ENCODE measurements at regions not wholly inside any gene's neighbourhood (a gene's known extent, or its start where the extent isn't known, plus 50 kb on each side); places are given as distances from the start of the nearest gene placed in this dataset.
"Not testable (repeated sequence)": the region's sequence is repeated elsewhere in the genome, so short reads cannot be mapped to it uniquely, and the experiment has no call there.

DNA sequence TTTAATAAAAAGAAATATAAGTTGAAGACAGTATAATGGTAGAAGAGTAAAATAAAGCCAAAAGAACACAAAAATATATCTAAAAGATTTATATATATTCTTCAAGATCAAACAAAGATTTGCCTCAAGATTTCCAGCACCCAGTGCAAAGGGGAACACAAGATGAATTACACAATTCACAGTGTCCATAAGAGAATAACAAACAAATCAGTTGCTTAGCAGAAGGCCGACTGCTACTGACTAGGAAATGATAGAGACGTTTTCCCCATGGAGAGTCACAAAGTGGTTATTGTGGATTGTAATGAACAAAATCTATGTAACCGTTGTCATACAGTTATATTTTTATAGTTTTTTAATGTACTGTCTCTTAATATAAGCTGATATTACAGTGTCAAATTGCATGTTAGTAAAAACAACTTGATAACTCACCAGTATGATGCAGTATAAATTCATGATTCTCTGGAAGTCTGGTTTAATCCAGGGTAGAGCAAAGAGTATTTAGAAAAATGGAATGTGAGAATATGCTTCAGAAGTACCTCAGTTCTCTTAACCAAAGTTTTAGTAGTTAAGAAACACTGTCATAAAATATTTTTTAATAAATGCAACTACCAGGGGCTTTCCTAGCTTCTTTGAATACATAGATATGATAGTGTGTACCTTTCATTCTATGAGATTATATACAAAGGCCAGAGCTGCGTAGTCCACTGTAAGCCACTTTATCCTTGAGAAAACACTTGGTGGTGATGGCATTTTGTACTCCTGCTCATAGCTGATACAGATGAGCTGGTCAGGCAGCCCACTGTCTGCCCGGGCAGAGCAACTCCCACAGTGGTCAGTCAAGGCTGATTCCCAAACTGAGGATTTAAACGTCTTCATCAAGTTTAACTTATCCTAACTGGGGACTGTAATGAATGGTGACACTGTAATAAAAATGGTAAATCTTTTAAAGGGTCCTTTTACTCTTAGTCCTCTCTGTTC lies 180.5 kb upstream of the DTNA start:
- DNase-seq (ENCODE audit: low spot score), result no peak

DNA sequence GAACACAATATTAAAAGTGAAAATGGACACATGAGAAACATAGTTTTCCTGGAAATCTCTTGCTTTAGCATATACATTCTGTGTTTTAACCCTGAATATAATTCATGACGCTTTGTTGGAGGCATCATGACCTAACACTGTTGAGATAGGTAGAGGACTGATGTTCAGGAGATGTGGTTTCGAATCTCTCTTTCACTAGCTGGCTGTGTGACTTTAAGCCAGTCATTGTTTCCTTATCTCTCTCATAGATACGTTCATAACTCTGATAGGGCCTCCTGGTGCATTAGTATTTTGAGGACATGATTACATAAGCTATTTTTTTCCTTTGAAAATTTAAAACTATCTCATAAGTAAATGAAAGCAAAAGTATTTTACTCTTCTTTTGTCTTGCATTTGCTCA lies 179.0 kb upstream of the DTNA start:
- DNase-seq (ENCODE audit: low spot score), result no peak

DNA sequence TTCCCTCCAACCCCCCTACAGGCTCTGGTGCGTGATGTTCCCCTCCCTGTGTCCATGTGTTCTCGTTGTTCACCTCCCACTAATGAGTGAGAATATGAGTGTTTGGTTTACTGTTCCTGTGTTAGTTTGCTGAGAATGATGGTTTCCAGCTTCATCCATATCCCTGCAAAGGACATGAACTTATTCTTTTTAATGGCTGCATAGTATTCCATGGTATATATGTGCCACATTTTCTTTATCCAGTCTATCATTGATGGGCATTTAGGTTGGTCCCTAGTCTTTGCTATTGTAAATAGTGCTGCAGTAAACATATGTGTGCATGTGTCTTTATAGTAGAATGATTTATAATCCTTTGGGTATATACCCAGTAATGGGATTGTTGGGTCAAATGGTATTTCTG lies 175.5 kb upstream of the DTNA start:
- not testable (repeated sequence) for DNase-seq (ENCODE audit: low spot score)

DNA sequence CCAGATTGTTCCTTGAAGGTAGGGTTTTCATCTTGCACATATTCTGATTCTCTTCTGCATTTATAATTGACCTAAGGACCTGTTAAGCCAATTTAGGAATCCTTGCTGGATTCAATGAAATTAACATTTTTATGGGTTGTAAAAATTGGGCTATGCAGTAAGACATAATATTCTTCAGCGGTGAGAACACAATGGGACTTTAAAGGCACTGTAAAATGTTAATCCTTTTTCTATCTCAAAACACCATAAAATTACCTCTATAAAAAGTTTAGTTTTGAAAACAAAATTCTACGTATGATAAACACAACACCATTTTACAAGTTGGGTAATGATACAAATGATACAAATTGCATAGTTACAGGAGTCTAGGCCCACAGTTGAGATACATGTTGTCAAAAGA lies 169.2 kb upstream of the DTNA start:
- DNase-seq (ENCODE audit: low spot score), result no peak

DNA sequence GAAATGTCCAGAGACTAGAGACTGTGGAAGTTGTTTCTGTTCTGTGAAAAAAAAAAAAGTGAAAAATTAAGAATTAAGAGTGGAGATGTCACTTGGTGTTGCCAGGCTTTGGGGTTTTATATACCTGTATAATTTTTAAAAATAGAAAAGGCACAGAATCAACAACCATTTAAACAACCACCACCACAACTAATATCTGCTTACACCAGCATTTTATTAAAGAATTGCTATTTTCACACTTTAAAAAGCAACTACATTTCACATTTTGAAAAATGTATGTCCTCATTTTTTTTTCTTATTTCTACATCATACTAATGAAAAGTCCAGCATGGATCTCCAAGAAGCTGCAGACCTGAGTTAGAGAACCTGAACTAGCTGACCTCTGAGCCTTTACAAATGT lies 167.5 kb upstream of the DTNA start:
- no peak for DNase-seq (ENCODE audit: low spot score)

DNA sequence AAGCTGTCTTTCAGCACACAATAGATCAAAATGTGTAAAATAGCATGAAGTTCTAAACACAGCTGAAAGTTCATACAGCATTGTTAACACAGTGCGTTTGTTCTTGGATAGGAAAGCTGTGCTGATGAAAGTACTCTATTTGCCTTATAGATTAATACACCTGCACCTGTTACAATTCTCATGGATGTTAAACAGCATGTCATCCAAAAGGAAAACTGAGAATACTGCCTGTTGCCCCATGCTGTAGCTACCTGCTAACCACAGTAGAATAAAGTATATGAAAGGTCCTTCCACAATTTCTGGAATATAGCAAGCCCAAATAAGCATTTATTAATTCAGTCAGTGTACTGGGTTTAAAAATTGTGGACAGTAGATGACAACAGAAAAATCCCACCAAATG lies 166.7 kb upstream of the DTNA start:
- no peak for DNase-seq (ENCODE audit: low spot score)

DNA sequence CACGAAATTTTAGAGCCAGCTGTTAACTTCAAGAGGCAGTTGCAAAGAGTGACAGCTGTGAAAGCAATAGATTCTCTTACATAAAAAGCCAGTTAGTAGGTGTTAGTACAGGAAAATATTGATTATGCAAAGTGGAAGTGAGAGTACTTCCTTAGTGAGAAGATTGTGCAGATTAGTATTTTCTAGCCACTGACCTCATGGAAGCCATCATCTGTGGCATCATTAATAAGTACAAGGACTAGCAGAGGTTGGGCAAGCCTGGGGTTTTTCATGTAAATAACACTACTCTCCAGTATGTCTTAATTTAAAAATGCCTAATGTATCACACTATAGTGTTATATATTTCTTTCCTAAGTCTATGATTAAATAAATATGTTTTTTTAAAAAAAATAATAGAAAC lies 166.2 kb upstream of the DTNA start:
- no peak for DNase-seq (ENCODE audit: low spot score)

DNA sequence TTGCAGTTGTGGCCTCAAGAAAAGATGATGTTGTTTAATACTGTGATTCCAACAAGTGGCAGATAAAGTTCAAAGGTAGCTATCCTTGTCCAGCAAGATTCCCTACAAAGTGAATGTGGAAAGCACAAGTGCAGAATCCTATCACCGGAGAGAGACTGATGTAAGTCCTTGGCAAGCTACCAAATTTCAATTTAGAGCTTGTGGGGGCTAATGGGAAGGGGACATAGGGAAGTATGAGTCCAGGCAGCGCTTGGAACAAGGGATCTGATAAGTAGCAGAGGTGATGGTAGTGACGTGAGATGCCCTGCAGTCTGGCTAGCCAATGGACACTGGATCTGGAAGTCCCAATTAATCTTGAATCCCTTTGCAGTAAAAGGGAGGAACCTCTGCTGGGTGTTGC lies 165.2 kb upstream of the DTNA start:
- DNase-seq (ENCODE audit: low spot score), result no peak

DNA sequence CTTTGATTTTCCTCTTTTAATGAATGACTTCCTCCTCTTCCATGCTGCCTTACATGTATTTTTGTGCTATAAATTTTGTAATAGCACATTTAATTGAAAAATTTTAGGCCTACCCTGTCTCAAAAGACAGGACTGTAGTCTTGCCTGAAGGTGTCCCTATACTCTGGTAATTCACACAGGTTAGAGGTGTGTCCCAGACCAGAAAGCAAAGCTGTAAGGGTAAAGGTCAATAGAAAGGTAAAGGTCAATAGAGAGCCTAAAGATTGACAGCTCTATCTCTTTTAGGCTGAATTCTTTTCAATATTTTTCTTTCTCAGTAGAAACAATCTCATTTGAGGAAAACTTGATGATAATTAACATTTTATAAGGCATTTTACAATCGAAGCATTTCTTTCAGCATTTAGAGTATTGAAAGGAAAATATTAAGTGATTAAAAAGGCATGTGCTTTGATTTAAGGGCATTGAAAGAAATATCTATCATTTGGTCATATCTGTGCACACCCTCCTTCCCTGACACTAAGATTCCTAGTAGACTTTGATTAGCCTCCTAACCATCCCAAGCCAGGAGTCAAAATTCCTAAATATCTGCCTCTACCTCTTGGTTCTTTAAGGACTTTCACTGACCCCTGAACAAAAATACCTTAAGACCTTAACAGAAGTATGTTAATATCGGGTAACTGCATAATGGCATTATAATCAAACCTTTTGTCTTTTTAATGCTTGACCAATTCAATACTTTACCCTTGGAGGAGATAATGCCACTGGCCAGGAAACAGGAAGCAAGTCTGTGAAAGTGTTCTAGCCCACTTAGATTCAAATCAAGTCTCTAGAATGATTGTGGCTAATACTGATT lies 161.8 kb upstream of the DTNA start:
- DNase-seq (ENCODE audit: low spot score), result no peak

DNA sequence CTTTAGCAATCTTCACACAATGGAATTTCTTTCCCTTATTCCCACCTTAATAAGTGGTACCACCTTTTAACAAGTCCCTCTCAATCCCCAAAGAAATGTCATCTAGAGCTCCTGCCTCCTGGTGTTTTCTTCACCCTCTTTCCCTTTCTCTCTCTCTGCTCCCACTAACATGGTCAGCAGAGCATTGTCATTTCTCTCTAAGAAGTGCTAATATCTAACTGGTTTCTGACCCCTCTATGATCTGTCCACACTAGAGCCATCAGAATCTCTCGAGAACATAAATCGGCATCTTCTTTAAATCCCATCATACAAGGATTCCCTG lies 161.2 kb upstream of the DTNA start:
- no peak for DNase-seq (ENCODE audit: low spot score)

DNA sequence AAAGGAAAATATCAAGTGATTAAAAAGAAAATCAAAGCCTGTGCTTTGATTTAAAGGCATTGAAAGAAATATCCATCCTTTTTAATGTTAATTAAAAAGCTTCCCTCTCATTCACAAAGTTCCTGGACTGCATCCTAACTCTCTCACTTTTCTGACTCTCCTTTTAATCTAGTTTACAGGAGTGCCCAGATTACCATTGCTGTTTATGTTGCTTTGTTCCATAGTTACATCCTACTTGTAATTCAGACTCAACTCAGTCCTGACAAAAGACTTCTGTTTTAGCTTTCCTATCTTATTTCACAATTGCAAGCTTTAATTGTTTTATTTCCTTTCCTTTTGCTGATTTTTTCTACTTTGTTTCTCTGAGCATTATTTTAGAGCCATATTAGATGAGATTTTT lies 160.7 kb upstream of the DTNA start:
- no peak for DNase-seq (ENCODE audit: low spot score)

DNA sequence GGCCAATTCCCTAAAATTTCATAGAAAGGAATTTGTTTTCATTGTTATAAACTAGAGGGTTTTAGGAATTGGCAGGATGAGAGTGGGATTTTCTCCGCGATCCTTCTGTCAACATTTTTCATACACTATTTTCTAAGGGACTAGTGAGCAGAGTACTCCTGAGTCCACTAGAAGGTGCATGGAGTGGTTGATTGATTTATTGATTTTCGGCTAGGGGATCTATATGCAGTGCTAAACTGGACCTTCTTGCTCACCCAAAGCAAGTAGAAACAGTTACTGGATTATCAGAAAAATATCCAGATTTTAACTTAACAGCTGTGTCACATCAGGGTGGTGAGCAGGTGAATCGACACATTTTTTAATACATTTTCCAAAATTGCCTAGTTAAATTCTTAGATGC lies 159.9 kb upstream of the DTNA start:
- DNase-seq (ENCODE audit: low spot score), result no peak

DNA sequence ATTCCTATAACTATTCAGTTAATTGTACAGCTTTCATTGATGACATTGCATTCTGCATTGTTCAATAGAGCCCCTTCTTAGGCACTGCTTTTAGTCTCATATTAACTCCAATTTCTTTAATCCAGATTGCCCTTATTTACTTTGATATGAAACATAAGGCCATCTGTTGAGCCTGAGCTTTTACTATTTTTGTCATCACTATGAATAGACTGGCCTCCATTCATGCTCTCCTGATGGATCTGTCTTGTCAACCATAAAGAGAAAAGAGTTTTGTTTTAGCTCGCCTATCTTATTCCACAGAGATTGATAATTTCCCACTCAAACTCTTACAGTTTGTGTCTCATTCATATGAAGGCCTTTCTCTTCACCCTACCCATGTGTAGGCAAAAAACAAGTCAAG lies 159.2 kb upstream of the DTNA start:
- DNase-seq (ENCODE audit: low spot score), result no peak

DNA sequence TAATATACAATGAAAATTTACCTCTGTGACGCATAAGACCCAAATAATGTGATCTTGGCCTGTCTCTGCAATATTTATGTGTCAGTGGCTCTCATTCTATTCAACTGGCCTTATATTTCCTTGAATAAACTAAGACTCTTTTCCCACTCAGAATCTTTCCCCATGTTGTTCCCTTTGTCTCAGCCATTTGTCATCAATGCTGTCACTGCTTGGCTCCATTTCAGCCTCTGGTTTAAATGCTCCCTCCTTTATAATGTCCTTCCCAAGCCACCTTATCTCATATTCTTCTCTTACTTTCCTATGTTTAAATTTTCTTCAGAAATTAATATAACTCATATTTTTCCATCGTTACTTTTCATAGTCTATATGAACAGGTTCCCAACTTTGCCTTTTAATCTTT lies 158.3 kb upstream of the DTNA start:
- no peak for DNase-seq (ENCODE audit: low spot score)

DNA sequence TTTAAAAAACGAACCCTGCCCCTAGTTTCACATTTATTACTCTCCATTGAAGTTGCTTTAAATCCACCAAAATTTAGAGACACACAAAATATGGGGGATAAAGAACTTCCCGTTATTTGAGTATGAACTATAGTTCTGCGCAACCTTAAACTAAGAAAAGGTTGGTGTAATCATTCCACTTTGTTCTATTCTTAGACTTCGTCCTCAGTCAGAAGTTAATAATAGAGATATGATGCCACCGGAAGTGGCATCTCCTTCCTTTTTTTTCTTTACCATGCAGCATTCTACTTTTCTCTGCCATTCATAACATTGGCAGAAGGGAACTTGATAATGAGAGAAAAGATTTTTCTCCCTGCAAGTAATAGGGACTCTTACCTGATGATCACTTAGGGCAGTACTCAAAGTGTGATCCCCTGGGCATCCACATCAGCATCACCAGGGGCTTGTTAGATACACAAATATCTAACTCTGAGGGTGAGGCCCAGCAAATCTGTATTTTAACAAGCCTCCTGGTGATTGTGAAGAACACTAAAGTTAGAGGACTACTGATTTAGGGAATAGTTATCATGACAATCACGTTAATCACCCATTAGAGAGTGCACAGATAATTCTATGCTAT lies 147.7 kb upstream of the DTNA start:
- no peak for DNase-seq (ENCODE audit: low spot score)

DNA sequence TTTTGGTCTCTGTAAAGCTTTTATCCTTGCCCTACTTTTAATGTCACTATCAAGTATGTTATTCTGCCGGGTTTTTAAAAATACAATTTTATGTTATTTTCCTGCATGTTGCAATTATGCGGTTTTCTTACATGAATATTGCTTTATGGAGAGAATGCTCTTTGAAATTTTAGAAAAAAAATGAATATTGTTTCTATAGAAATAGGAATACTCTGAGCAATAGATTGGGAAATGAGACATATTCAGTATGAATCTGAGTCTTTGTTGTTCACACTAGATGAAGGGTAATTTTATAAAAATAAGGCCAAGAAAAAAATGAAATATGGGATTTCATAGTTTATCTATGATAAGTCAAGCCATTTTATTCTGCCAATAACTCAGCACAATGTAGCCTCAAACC lies 142.2 kb upstream of the DTNA start:
- DNase-seq (ENCODE audit: low spot score), result no peak

DNA sequence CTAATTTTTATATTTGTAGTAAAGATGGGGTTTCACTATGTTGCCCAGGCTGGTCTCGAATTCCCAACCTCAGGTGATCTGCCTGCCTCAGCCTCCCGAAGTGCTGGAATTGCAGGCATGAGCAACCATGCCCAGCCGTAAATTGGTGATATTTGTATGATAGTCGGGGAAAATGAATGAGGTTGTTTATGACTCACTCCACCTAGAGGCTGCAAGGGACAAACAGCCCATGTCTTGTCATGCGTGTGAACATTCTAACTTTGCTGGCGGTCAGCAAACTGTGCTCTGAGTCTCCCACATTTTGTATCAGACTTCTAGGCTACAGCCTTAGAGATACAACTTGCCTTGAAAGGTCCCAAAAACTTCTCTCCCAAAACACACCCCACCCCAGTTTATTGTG lies 133.5 kb upstream of the DTNA start:
- DNase-seq (ENCODE audit: low spot score), result no peak

DNA sequence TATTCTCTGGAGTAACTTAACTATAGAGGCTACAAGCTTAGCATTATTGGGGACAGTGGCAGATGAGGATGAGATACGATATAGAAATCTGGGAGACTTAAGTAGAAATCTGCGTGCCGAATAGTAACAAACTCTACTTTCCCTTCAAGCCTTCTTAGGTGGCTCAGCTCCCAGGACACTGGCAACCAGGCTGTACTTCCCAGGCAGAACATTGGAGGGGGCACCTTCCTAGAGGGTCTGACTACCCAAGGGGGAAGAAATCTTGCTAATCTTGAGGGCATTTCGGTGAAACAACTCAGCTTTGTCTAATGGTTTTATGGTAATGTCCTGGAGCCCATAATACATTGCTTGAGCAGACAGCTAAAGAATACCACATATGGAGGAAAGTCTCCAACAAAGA lies 126.2 kb upstream of the DTNA start:
- no peak for DNase-seq (ENCODE audit: low spot score)

DNA sequence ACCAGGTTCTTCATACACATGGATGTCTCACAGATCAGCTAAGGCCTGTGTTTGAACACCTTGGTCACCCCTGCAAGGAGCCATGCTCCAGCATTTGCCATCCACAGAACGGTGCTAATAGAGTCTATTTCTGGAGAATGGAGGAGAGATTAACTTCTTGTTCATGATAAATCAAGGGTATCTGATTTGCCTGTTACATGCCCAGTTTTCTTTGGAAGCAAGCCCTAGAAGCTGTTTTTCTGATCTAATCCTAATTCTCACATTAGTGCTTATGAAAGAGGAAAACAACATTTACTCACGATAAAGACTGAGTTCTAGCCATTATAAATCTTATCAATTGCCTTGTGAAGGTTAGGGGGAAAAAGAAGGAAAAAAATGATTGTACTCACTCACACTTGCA lies 119.6 kb upstream of the DTNA start:
- no peak for DNase-seq (ENCODE audit: low spot score)

DNA sequence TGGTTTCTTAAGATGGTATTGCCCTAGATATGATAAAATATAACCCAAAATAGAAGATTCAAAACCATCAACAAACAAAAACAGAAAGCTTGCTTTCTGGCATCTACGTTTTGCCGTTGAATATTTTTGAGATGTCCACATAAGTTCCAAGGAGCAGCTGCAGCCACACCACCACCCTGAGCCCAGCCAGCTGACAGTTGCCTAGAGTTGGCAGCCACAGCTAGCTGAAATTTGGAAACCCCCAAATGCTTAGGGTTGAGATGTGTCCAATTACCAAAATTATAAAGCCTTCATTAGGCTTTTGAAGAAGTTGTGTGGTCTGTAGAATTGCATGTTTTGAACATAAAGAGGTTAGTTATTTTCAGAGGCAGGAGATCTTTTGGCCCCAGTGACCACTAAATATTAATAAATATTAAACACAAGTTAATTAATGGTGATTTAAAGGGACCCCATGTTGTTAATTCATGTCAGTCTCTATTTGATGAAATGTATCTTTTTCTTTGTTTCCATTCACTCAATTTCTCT lies 118.1 kb upstream of the DTNA start:
- no peak for DNase-seq (ENCODE audit: low spot score)

DNA sequence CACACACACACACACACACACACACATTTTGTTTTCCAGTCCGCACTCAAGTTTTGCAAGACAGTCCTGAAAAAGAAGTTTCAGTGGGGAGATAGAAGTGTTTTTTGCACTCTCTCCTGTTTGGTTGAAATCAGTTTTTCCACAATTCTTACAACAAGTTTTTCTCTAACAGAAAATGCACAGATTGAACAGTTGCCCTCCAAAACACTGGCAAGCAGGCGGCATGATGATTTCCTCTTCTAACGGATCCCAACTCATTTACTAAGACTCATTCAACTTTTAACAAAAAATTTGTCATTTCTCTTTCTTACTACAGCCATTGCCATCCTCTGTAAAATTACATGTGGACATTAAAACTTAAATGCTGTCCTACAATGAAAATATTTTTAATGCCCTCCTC lies 117.6 kb upstream of the DTNA start:
- no peak for DNase-seq (ENCODE audit: low spot score)

DNA sequence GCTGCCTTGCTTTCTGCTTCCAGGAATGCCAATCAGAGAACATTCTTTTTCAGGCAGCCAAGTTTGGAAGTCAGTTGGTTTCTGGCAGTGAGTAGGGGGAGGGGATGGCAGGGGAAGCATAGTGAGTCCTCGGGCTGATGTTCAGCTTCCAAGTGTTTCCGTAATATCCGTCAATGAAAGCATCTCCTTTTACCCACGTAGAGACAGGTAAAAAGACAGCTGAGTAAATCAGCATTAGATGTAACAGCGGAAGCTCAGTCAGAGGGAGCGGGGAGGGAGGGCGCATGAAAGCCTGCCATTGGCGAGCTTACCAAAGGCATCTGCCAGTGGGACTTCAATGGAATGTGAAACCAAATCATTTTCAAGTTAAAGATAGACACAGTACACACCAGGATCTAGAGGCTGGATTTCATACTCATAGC lies 117.1 kb upstream of the DTNA start:
- peak; percentile 64 for DNase-seq (ENCODE audit: low spot score)

DNA sequence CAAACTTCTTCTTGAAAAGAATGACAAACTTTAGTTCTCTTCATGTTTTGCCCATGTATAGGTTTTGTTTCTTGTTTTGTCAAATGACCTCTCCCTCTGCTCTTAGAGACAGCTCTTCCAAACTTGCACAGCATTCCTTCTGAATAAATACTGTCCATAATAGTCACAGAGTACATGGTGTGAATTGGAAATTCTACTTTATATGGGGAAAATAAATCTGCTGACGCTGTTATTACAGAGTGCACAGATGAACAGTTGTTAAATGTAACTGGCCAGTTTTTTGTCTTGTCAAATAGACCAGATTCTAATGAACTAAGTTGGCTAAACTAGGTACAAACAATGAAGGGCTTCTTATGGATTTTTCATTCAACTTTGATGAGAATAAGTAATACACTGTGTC lies 115.8 kb upstream of the DTNA start:
- DNase-seq (ENCODE audit: low spot score), result no peak
